HG03565 (cell line): ENCODE measurements at regions not wholly inside any gene's neighbourhood (a gene's known extent, or its start where the extent isn't known, plus 50 kb on each side); places are given as distances from the start of the nearest gene placed in this dataset.
A peak's percentile ranks its signal among the peaks of the same experiment; 100 is the strongest.

ENCODE experiments used
- ATAC-seq: cut with Tn5 transposase; IDR thresholded peaks from one replicate; pipeline ENCODE4 v1.9.1; 2021; ENCODE audit warnings: mild to moderate bottlenecking, moderate library complexity; ENCODE audit not compliant: unreplicated experiment

DNA sequence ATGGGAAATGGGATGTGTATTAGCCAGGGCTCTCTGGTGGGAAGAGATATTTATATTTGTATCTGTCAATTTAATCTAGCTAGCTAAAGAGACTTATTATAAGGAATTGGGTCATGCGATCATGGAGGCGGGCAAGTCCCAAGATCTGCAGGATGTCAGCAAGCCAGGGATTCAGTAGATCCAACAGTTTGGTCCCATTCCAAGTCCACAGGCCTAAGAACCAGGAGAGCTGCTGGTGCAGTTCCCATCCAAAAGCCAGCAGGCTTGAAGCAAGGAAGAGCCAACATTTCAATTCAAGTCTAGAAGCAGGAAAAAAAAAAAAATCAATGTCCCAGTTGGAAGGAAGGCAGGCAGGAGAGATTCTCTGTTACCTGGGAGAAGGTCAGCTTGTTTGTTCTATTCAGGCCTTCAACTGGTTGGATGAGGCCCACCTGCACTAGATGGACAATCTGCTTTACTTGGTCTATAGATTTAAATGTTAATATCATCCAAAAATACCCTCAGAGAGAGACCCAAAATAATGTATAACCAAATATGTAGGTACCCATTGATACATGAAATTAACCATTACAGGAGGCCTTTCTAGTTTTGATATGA, 60.7 kb upstream of the BCAT1 start:
- no peak for ATAC-seq

GRCh38 chr12:25005376-25005775, 56.5 kb upstream of the BCAT1 start:
- peak; percentile 60 for ATAC-seq

DNA sequence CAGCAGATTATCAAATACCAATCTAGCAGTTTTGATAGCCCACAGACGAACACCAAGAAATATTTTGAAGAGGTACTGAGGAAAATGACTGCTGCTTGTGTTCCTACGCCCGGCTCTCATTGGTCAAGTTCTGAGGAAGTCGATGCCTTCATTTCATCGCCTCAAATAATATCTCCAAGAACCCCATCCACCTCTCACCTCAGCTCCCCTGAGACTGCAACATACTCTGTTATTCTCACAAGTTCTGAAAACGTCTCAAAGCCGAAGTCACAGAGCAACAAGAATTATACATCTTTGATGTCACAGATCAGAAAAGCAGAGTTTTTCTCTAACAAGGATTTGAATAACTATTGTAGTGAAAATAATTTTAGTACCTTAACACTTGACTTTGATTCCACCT, 55.5 kb upstream of the BCAT1 start:
- no peak for ATAC-seq

DNA sequence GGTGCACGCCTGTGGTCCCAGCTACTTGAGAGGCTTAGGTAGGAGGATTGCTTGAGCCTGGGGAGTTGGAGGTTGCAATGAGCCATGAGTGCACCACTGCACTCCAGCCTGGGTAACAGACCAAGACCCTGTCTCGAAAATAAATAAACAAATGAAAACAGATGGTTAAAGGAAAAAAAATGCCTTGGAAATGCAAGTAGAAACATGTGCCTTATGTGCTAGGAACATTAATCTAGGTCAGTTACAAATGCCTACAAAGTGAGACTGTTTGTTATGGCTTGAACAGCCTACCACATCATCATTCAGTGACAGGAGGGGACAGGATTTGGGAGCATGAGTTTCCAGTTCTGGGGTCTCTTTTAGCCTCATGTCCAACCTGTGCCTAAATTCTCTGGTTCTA, 52.4 kb upstream of the BCAT1 start:
- ATAC-seq, result no peak
